PC-3 (cell line): ENCODE measurements at regions not wholly inside any gene's neighbourhood (a gene's known extent, or its start where the extent isn't known, plus 50 kb on each side); places are given as distances from the start of the nearest gene placed in this dataset.

Experiments used
- CTCF ChIP-seq: fragments of 300-600 bp; sonication (generic); conservative IDR thresholded peaks from 2 replicates; pipeline ENCODE4 v1.5.1; 2017; ENCODE audit warnings: antibody characterized with exemption, low read depth, mild to moderate bottlenecking, low read length
- EZH2 ChIP-seq: fragments of 300-600 bp; sonication (generic); IDR thresholded peaks from one replicate; pipeline ENCODE4 v1.6.1; 2017; ENCODE audit warnings: antibody characterized with exemption, mild to moderate bottlenecking, low read length; ENCODE audit not compliant: unreplicated experiment

- TF ChIP-seq CTCF (no peak), EZH2 (no peak)
Observed at GRCh38 chr4:167944721-167945120, 147.6 kb upstream of the ANXA10 start.
